PFSK-1 (cell line): ENCODE measurements at regions not wholly inside any gene's neighbourhood (a gene's known extent, or its start where the extent isn't known, plus 50 kb on each side); places are given as distances from the start of the nearest gene placed in this dataset.

Experiments
- POLR2AphosphoS5 ChIP-seq: IDR thresholded peaks from 2 replicates; pipeline ENCODE4 v1.6.1; 2012; ENCODE audit warnings: low read depth, mild to moderate bottlenecking, control low read depth, low read length, moderate library complexity
- REST ChIP-seq, 2 experiments: IDR thresholded peaks; 2 replicates each; pipeline versions ENCODE4 v1.6.1 to v1.8.0; 2011 to 2012; ENCODE audit warnings: low read depth in 2 of 2, low read length in 2 of 2, control low read depth in 1 of 2, inconsistent platforms in 1 of 2, mild to moderate bottlenecking in 1 of 2, moderate library complexity in 1 of 2; ENCODE audit not compliant: insufficient read depth in 1 of 2
- SIN3A ChIP-seq: IDR thresholded peaks from 2 replicates; pipeline ENCODE4 v1.6.1; 2012; ENCODE audit warnings: mild to moderate bottlenecking, low read length, moderate library complexity, borderline replicate concordance; ENCODE audit not compliant: insufficient read depth
- TAF1 ChIP-seq: IDR thresholded peaks from 2 replicates; pipeline ENCODE4 v1.6.1; 2012; ENCODE audit warnings: low read length, control low read depth, borderline replicate concordance; ENCODE audit not compliant: insufficient read depth

DNA sequence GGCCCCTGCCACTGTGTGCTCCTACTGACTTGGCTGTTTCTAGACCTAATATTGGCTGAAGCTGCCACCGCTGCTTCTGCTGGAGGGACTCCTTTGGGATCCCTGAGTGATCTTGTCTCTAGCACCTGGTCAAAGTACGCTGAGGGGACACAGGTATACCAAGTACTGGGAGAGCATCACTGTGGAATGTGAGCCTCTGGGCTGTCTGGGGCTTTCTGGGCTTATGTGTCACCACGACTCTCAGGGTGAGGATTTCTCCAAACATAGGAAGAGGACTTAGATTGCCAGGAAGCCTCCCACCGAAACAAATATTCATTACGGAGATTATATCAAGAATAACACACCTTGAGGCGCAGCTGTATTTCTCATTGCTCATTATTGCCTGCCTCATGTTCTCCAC, 435.8 kb downstream of the HS3ST3B1 start:
- TF ChIP-seq POLR2AphosphoS5 (no peak), REST (IDR thresholded peaks at IDR 0.05; ENCODE audit: insufficient read depth in 1 of 2, low read depth in 2 of 2, low read length in 2 of 2) (no peak), SIN3A (no peak), TAF1 (no peak)
